Esophagus (tissue), 2 donors: ENCODE measurements at regions not wholly inside any gene's neighbourhood (a gene's known extent, or its start where the extent isn't known, plus 50 kb on each side); places are given as distances from the start of the nearest gene placed in this dataset.

Experiments used
- H3K27ac ChIP-seq, 2 donors: one replicate each; pipeline ENCODE4 v1.5.1; 2013; ENCODE audit warnings: low read depth in 2 of 2, mild to moderate bottlenecking in 2 of 2, inconsistent platforms in 1 of 2, low read length in 1 of 2, moderate library complexity in 1 of 2
- H3K27me3 ChIP-seq, 2 donors: one replicate each; pipeline ENCODE4 v1.6.1; 2013; ENCODE audit warnings: low read length in 2 of 2, control low read depth in 1 of 2, mild to moderate bottlenecking in 1 of 2; ENCODE audit not compliant: insufficient read depth in 2 of 2, control insufficient read depth in 1 of 2
- H3K36me3 ChIP-seq, 2 donors: one replicate each; pipeline ENCODE4 v1.6.1; 2013; ENCODE audit warnings: low read length in 1 of 2; ENCODE audit not compliant: control insufficient read depth in 2 of 2, insufficient read depth in 2 of 2
- H3K4me1 ChIP-seq, 2 donors: one replicate each; pipeline ENCODE4 v1.6.1; 2013; ENCODE audit warnings: low read length in 1 of 2; ENCODE audit not compliant: control insufficient read depth in 2 of 2, insufficient read depth in 2 of 2
- H3K4me3 ChIP-seq, 2 donors: one replicate each; pipeline ENCODE4 v1.5.1; 2013; ENCODE audit warnings: low read length in 2 of 2, mild to moderate bottlenecking in 2 of 2, low read depth in 1 of 2, moderate library complexity in 1 of 2
- H3K9me3 ChIP-seq, 2 donors: one replicate each; pipeline ENCODE4 v1.6.1; 2013; ENCODE audit warnings: mild to moderate bottlenecking in 2 of 2, low read depth in 1 of 2, low read length in 1 of 2, moderate library complexity in 1 of 2; ENCODE audit not compliant: control insufficient read depth in 2 of 2, insufficient read depth in 1 of 2
- WGBS, 2 donors: extraction: QIAGEN DNeasy Blood & Tissue Kit; methylation state at CpG; one replicate each; pipeline ENCODE4 v1.1.7; 2013; 5-methylcytosine and 5-hydroxymethylcytosine counted together
- donor health status: healthy with polysubstance abuse.
- donor health status: Bipolar disorder and iron deficiency.

DNA sequence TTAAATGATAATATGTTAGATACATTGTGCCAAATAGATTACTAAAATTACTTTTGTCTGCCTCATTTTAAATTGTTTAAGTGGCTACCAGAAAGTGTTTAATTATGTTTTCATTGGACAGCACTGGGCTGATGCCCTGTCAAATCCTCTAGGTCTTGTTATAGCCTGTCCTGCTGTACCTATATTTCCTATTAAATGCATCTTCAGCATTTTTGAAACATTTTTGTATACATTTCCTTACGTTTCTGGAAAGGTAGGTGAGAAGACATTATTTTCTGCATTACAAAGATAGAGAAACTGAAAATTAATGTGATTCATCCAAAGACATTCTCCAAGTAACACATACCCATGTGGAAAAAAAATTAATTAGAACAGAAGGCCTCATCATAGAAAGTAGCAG lies 192.2 kb upstream of the HS3ST3A1 start:
- H3K9me3 ChIP-seq: no peaks in the 10 kb centered on the region
- H3K27me3 ChIP-seq: no peaks in the 10 kb centered on the region
- no peak overlapping the region for H3K27ac ChIP-seq
- 69 to 74% methylated on average over 1 of the region's 1 CpG for WGBS, 2 donors
- H3K4me1 ChIP-seq: no peaks in the 10 kb centered on the region
- no peak overlapping the region for H3K4me3 ChIP-seq
- H3K36me3 ChIP-seq: no peaks in the 10 kb centered on the region

DNA sequence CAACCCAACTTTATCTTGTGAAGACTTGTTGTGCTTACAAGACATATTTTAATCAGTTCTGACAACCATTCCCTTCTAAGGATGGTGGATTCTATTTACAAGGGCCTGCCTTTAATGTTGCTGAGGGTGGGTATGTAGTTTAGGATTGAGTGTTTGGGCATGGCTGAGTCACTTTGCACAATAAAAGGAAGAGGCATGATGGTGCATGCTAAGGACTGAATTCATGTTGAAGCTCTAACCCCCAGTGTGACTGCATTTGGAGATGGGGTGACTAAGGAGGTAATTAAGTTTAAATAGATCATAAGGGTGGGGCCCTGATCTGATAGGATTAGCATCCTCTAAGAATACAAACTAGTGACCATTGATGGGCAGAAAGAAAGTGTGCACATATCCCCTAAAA lies 196.1 kb upstream of the HS3ST3A1 start:
- Histone ChIP-seq H3K9me3 (no peaks in the 10 kb centered on the region), H3K36me3 (no peaks in the 10 kb centered on the region), H3K4me3 (no peak overlapping the region)

DNA sequence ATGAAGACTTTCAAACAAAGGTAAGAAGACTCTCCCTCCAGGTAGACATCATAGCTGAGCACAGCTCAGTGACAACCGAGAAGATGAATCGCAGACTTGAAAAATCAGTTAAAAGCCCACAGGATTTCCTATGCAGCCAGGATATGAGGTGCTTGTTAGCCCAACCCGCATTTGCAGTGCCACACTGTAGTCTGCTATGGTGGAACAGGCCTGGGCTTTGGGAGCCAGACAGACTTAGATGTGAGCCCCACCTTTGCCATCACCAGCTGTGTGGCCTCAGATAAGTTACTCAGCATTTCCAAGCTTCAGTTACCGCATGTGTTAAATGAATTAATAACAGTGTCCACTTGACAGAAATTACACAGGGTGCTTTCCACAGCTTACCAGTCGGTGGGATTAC lies 204.4 kb upstream of the HS3ST3A1 start:
- no peaks in the 10 kb centered on the region for H3K9me3 ChIP-seq
- H3K4me3 ChIP-seq: no peak overlapping the region
- H3K27ac ChIP-seq: no peak overlapping the region
- H3K4me1 ChIP-seq: no peaks in the 10 kb centered on the region
- no peaks in the 10 kb centered on the region for H3K27me3 ChIP-seq
- WGBS, 2 donors: 49 to 56% methylated on average over 5 of the region's 5 CpGs
- no peaks in the 10 kb centered on the region for H3K36me3 ChIP-seq

More for the DNA sequence above, 196.1 kb upstream of the HS3ST3A1 start:
- no peaks in the 10 kb centered on the region for H3K27me3 ChIP-seq
- no peak overlapping the region for H3K27ac ChIP-seq
- H3K4me1 ChIP-seq: no peaks in the 10 kb centered on the region

DNA sequence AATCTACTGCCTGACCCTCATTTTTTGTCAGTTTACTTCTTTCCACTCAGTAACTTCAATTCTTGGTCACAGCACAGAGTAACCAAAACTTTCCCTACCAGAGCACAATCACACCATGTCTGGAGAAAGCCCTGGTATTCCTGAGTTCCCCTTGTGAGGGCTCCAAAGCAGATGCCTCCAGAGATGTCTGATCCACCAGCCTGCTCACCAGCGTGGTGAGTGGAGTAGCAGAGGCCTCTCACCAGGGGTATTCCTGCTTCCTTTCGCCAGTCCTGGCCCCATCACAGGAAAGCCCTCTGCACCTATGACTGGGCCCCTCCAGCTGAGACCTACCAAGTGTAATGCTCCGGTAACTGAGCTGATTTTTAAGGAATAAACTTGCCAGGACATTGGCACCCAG lies 205.4 kb upstream of the HS3ST3A1 start:
- H3K36me3 ChIP-seq: no peaks in the 10 kb centered on the region
- 92 to 96% methylated on average over 3 of the region's 3 CpGs for WGBS, 2 donors
- H3K27ac ChIP-seq: no peak overlapping the region
- no peaks in the 10 kb centered on the region for H3K27me3 ChIP-seq
- H3K4me3 ChIP-seq: no peak overlapping the region
- H3K9me3 ChIP-seq: no peaks in the 10 kb centered on the region
- H3K4me1 ChIP-seq: no peaks in the 10 kb centered on the region

DNA sequence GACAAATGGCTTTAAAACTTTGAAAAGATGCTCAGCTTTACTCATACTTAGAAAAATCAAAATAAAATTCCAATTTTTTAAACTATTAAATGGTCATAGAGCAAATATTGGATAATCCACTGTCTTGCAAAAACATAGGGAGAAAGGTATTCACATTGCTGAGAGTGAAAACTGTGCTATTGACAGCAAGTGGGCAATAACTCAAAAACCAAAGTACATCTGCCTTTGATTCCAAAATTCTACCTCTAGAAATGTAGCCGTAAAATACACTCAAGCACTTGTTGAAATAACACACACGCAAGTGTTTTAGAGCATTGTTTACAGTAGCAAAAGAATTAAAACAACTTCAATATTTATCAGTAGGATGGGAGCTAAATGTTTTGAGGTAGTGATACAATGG lies 210.6 kb upstream of the HS3ST3A1 start:
- Histone ChIP-seq H3K27me3 (no peaks in the 10 kb centered on the region), H3K4me3 (no peak overlapping the region), H3K27ac (no peak overlapping the region), H3K4me1 (no peaks in the 10 kb centered on the region), H3K9me3 (no peaks in the 10 kb centered on the region), H3K36me3 (no peaks in the 10 kb centered on the region)
- 84 to 86% methylated on average over 2 of the region's 2 CpGs for WGBS, 2 donors

DNA sequence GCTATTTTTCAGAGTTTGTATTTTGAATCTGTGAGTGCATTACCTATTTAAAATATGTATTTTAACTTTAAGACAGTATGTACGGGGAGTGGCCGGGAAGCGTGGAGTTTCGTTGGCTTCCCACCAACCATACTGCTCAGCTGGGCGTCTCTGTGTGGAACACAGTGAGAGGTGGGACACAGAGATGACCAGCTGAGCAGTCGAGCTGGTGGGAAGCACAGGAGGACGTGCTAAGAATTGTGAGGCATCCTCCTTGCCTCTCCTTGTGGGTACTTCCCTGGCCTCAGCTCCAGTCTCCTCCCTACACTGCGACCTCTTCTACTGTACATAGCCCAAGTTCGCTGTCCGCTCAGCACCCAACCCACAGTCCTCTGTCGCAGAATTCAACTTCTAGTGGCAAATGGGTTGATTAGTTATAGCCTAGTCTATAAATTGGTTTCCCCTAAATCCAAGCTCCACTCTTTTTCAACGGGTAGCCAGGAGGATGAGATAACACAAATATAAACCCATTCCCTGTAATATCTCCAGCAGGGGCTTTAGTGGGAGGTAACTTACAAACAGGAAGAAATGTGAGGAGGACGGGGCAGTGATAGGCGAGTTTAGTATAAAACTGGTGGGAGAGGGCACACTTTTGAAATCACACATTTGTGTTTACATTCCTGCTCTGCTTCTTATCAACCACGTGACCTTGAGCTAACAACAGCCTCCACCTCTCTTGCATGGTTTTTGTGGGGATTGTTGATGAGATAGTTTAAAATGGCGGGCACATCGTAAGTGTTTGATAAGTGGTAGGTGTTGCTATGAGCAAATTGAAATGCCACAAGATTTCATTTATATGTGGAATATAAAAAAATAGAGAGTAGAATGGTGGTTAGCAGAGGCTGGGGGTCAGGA lies 211.9 kb upstream of the HS3ST3A1 start:
- H3K4me1 ChIP-seq: no peaks in the 10 kb centered on the region
- H3K9me3 ChIP-seq: no peaks in the 10 kb centered on the region
- H3K4me3 ChIP-seq: no peak overlapping the region
- no peaks in the 10 kb centered on the region for H3K36me3 ChIP-seq
- no peaks in the 10 kb centered on the region for H3K27me3 ChIP-seq
- no peak overlapping the region for H3K27ac ChIP-seq
- 67 to 71% methylated on average over 17 of the region's 17 CpGs for WGBS, 2 donors

DNA sequence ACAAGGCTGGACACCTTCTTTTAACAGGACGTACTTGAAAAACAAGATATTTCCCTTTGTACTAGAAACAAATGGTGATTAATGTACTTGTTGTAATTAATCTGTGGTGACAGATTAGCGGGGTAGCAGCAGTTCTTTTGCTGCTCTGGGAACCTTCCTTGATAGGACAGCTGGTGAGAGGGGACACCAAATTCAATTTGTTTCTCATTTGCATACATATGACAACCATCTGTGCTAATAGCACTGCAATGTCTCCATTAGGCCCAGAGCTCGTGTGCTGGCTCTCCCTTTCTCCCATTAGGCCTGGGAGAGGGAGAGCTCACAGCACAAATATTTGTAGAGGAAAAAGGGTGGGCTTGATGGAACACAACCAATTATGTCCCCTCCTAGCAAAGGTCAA lies 221.0 kb upstream of the HS3ST3A1 start:
- Histone ChIP-seq H3K27ac (no peak overlapping the region), H3K9me3 (no peaks in the 10 kb centered on the region), H3K4me3 (no peak overlapping the region), H3K4me1 (no peaks in the 10 kb centered on the region), H3K36me3 (no peaks in the 10 kb centered on the region), H3K27me3 (no peaks in the 10 kb centered on the region)
- WGBS, 2 donors: 35 to 43% methylated on average over 3 of the region's 3 CpGs

DNA sequence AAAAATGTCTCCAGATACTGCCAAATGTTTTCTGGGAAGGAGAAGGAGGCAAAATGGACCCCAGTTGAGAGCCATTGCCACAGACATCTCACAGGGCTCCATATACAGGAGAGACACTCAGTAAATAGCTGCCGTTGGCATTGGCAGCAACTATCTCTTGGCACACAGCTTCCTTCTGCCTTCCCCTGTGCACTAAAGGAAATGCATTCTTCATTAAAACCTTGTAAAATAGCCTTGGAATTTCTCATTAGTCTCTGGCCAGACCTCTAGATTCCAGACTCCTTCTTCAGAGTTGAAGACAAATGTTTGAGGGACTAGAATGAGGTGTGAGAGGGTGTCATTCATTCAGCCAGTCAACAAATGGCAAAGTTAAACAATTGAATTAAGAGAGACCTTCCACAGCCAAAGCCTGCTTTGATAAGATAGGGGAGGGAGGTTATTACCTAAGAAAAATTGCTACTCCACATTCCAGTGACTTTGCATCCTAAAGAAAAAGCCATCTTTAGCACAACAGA lies 223.9 kb upstream of the HS3ST3A1 start:
- Histone ChIP-seq H3K27me3 (no peaks in the 10 kb centered on the region), H3K9me3 (no peaks in the 10 kb centered on the region), H3K36me3 (no peaks in the 10 kb centered on the region), H3K27ac (no peak overlapping the region), H3K4me1 (no peaks in the 10 kb centered on the region), H3K4me3 (no peak overlapping the region)
- 56 to 63% methylated on average over 1 of the region's 1 CpG for WGBS, 2 donors

DNA sequence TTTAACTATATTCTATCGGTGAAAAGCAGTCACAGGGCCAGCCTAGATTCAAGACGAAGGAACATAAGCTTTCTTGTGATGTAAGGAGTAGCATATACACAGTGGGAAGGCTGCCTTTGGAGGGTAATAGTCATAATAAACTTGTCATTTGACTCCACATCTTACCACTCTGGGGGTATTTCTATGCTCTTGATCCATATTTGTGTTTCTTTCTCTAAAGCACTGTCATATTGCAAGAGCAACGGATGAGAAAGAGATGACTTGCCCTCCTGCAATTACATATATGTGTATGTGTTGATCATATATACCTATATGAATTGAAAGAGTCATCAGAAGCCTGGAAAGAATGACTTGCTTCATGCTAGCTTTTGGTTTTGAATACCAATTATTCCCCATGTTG lies 225.4 kb upstream of the HS3ST3A1 start:
- H3K4me3 ChIP-seq: no peak overlapping the region
- no peak overlapping the region for H3K27ac ChIP-seq
- H3K9me3 ChIP-seq: no peaks in the 10 kb centered on the region
- no peaks in the 10 kb centered on the region for H3K36me3 ChIP-seq
- no peaks in the 10 kb centered on the region for H3K4me1 ChIP-seq
- H3K27me3 ChIP-seq: no peaks in the 10 kb centered on the region
- WGBS, 2 donors: 83 to 84% methylated on average over 3 of the region's 3 CpGs

DNA sequence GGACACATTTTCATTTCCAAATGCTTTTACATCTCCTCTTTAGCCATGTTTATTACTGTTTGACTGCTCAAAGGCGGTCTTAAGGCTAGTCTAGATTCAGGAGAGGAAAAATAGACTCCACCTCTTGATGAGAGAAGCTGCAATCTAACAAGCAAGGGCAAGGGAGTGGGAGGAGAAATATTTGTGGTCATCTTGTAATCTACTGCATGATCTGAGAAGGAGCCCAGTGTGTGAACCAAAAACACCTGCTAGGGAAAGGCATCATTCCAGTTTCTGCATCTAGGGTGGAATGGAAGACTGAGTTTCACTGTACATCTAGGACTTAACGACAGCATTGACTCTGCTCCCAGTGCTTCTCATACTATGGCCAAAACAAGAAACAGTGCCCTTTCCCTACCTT lies 232.2 kb upstream of the HS3ST3A1 start:
- no peaks in the 10 kb centered on the region for H3K4me1 ChIP-seq
- H3K36me3 ChIP-seq: no peaks in the 10 kb centered on the region
- H3K4me3 ChIP-seq: no peak overlapping the region
- H3K27me3 ChIP-seq: no peaks in the 10 kb centered on the region
- WGBS, 2 donors: 91 to 95% methylated on average over 2 of the region's 2 CpGs
- no peaks in the 10 kb centered on the region for H3K9me3 ChIP-seq
- no peak overlapping the region for H3K27ac ChIP-seq
